ENCODE measurements at regions not wholly inside any gene's neighbourhood (a gene's known extent, or its start where the extent isn't known, plus 50 kb on each side); places are given as distances from the start of the nearest gene placed in this dataset.
"Not testable (repeated sequence)": the region's sequence is repeated elsewhere in the genome, so short reads cannot be mapped to it uniquely, and the experiment has no call there.

GRCh38 chr6:122264557-122264956, 134.9 kb upstream of the HSF2 start:
- Histone ChIP-seq H3K27ac (no peak overlapping the region), H3K36me3 (no peaks in the 10 kb centered on the region), H3K4me3 (no peak overlapping the region), H3K9me3 (peaks cover 0 to 17% of the 10 kb centered on the region in 2 donors), H3K27me3 (no peaks in the 10 kb centered on the region), H3K4me1 (no peaks in the 10 kb centered on the region)
- TF ChIP-seq, protein P1, sequence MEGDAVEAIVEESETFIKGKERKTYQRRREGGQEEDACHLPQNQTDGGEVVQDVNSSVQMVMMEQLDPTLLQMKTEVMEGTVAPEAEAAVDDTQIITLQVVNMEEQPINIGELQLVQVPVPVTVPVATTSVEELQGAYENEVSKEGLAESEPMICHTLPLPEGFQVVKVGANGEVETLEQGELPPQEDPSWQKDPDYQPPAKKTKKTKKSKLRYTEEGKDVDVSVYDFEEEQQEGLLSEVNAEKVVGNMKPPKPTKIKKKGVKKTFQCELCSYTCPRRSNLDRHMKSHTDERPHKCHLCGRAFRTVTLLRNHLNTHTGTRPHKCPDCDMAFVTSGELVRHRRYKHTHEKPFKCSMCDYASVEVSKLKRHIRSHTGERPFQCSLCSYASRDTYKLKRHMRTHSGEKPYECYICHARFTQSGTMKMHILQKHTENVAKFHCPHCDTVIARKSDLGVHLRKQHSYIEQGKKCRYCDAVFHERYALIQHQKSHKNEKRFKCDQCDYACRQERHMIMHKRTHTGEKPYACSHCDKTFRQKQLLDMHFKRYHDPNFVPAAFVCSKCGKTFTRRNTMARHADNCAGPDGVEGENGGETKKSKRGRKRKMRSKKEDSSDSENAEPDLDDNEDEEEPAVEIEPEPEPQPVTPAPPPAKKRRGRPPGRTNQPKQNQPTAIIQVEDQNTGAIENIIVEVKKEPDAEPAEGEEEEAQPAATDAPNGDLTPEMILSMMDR (IDR thresholded peaks at IDR 0.05) = no peak
- DNase-seq (ENCODE audit: low spot score) = no peak

DNA sequence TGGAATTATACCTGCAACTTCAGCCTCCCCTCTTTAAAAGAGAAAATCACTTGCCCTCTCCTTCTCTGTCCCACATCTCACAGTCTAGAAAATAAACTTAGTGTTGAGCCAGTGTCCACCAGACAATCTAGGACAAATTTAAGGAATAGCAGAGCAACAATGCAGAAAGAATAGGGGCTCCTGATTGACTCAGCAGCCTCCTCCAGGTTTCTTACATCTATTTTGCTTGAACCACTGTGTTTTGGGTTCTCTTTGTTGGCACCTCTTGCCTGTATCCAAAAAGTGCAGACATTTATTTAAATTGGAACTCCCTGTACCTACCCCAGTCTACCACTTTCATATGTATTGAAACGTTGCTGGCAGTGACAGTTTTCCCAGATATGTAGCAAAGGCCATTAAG, 133.7 kb upstream of the HSF2 start:
- no peaks in the 10 kb centered on the region for H3K36me3 ChIP-seq
- no peaks in the 10 kb centered on the region for H3K27me3 ChIP-seq
- no peak for DNase-seq (ENCODE audit: low spot score)
- no peak overlapping the region for H3K4me3 ChIP-seq
- TF ChIP-seq, protein P1 (IDR thresholded peaks at IDR 0.05) = no peak
- H3K9me3 ChIP-seq = peaks cover 0 to 20% of the 10 kb centered on the region in 2 donors
- no peaks in the 10 kb centered on the region for H3K4me1 ChIP-seq
- no peak overlapping the region for H3K27ac ChIP-seq

DNA sequence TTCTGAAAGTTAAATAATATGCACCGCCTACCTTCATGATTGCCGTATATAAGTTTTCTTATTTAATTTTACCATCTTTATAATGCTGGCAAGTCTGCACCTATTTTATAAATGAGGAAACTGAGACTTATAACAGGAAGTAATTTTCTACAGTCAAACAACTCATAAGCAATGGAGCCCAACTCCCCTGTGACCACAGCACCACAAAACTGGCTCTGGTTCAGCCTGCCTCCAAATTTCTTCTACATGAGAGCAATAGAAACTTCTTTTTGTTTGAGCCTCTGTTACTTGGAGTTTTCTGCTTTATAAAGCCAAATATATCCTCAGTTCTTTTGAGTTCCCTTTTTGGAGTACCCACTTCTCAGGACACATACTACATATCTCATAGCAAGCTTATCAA, 131.1 kb upstream of the HSF2 start:
- peaks cover 0 to 20% of the 10 kb centered on the region in 2 donors for H3K9me3 ChIP-seq
- H3K4me1 ChIP-seq = no peaks in the 10 kb centered on the region
- H3K27me3 ChIP-seq = no peaks in the 10 kb centered on the region
- H3K4me3 ChIP-seq = no peak overlapping the region
- H3K27ac ChIP-seq = no peak overlapping the region
- DNase-seq (ENCODE audit: low spot score) = no peak
- H3K36me3 ChIP-seq = no peaks in the 10 kb centered on the region
- TF ChIP-seq, protein P1 (IDR thresholded peaks at IDR 0.05) = no peak

DNA sequence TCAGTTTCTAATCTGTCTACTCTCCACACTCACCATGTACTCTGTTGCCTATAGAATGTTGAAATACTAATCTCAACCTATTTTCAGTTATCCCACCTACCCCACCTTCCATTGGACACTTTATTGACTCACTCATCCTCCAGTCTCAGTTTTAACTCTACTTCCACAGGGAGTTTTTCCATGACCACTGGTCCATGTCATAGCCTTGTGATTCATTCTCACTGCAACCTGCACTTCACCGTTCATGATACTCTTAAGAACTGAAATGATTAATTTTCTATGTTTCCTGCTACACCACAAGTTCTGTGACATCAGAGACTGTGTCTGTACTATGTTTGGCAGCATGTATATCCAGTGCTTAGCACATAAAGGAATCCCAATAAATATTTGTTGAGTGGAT, 122.8 kb upstream of the HSF2 start:
- H3K36me3 ChIP-seq = no peaks in the 10 kb centered on the region
- no peak overlapping the region for H3K4me3 ChIP-seq
- no peaks in the 10 kb centered on the region for H3K9me3 ChIP-seq
- no peaks in the 10 kb centered on the region for H3K27me3 ChIP-seq
- no peak for DNase-seq (ENCODE audit: low spot score)
- H3K4me1 ChIP-seq = no peaks in the 10 kb centered on the region
- no peak overlapping the region for H3K27ac ChIP-seq
- TF ChIP-seq, protein P1 (IDR thresholded peaks at IDR 0.05) = no peak

DNA sequence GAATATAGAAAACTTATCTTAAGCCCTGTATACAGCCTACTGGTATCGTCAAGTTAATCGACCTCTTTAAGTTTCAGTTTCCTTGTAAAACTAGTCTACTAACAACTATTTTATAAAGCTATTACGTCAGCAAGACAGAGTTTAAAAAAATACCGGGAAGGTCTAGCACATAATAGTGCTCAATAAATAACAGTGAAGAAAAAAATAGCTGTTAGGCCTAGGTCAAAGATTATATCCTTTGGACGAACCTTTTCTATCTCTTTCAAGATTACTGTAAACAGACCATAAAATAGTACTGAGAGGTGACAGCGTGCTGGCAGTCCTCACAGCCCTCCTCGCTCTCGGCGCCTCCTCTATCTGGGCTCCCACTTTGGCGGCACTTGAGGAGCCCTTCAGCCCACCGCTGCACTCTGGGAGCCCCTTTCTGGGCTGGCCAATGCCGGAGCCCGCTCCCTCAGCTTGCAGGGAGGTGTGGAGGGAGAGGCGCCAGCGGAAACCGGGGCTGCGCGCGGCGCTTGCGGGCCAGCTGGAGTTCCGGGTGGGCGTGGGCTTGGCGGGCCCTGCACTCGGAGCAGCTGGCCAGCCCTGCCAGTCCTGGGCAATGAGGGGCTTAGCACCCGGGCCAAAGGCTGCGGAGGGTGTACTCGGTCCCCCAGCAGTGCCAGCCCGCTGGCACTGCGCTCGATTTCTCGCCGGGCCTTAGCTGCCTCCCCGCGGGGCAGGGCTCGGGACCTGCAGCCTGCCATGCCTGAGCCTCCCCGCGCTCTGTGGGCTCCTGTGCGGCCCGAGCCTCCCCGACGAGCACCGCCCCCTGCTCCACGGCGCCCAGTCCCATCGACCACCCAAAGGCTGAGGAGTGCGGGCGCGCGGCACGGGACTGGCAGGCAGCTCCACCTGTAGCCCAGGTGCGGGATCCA, 119.1 kb upstream of the HSF2 start:
- not testable (repeated sequence) for DNase-seq (ENCODE audit: low spot score); H3K27ac ChIP-seq; H3K4me3 ChIP-seq; H3K27me3 ChIP-seq; H3K4me1 ChIP-seq; H3K36me3 ChIP-seq; H3K9me3 ChIP-seq

GRCh38 chr6:122283884-122284283, 115.6 kb upstream of the HSF2 start:
- DNase-seq (ENCODE audit: low spot score) = no peak

More at GRCh38 chr6:122283884-122284283, 115.6 kb upstream of the HSF2 start:
- Histone ChIP-seq H3K27me3 (no peaks in the 10 kb centered on the region), H3K4me3 (no peak overlapping the region), H3K4me1 (no peaks in the 10 kb centered on the region), H3K9me3 (no peaks in the 10 kb centered on the region), H3K36me3 (no peaks in the 10 kb centered on the region), H3K27ac (no peak overlapping the region)
- TF ChIP-seq, protein P1 (IDR thresholded peaks at IDR 0.05) = no peak
